Activated naive CD4-positive, alpha-beta T cell treated with anti-CD3 and anti-CD28 coated beads, Interleukin-2, amount 10 ng/mL, durations not matched to agents 7 days and 5 days (primary cell): ENCODE measurements at regions not wholly inside any gene's neighbourhood (a gene's known extent, or its start where the extent isn't known, plus 50 kb on each side); places are given as distances from the start of the nearest gene placed in this dataset.
"Not testable (repeated sequence)": the region's sequence is repeated elsewhere in the genome, so short reads cannot be mapped to it uniquely, and the experiment has no call there.

Experiments used
- CTCF ChIA-PET: fragments of 350-600 bp; sonication (Branson Sonifier 250); formaldehyde crosslinking; loops from one replicate; lab custom pipeline; 2021; ENCODE audit warnings: antibody characterized with exemption; lab: Charles Lee
- DNase-seq: peaks from one replicate; pipeline ENCODE4 v3.0.0-alpha.2; 2020
- H3K27ac Mint-ChIP-seq: one replicate; pipeline ENCODE4 v1.8.0; 2021; ENCODE audit warnings: mild to moderate bottlenecking, moderate library complexity, mixed read lengths
- H3K27me3 Mint-ChIP-seq: one replicate; pipeline ENCODE4 v1.8.0; 2021; ENCODE audit warnings: mild to moderate bottlenecking, mixed read lengths
- H3K36me3 Mint-ChIP-seq: one replicate; pipeline ENCODE4 v1.8.0; 2021; ENCODE audit warnings: mixed read lengths
- H3K4me1 Mint-ChIP-seq: one replicate; pipeline ENCODE4 v1.8.0; 2021; ENCODE audit warnings: mixed read lengths
- H3K4me3 Mint-ChIP-seq: one replicate; pipeline ENCODE4 v1.8.0; 2021; ENCODE audit warnings: mild to moderate bottlenecking, moderate library complexity, mixed read lengths
- H3K9me3 Mint-ChIP-seq: one replicate; pipeline ENCODE4 v1.8.0; 2021; ENCODE audit warnings: mixed read lengths

DNA sequence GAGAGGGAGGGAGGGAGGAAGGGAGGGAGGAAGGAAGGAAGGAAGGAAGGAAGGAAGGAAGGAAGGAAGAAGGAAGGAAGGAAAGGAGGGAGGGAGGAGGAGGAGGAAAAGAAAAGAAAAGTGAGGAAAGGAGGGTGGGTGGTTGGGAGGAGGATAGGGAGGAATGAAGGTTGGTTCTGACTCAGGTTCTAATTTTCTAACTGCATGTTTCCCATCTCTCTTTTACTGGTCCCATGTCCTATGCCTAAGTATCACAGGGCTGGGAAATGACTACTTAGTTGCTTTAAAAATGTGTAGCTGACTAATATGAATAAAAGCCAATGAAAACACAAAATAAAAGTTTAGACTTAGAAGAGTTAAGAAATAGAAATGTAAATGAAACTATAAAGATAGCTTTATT, 890.9 kb upstream of the POT1 start:
- CTCF ChIA-PET: no interaction called here
- no peak overlapping the region for H3K4me3 Mint-ChIP-seq
- H3K4me1 Mint-ChIP-seq: no peaks in the 10 kb centered on the region
- no peaks in the 10 kb centered on the region for H3K27me3 Mint-ChIP-seq
- no peak overlapping the region for H3K27ac Mint-ChIP-seq
- no peaks in the 10 kb centered on the region for H3K36me3 Mint-ChIP-seq
- DNase-seq: no peak
- peaks cover 3% of the 10 kb centered on the region for H3K9me3 Mint-ChIP-seq

DNA sequence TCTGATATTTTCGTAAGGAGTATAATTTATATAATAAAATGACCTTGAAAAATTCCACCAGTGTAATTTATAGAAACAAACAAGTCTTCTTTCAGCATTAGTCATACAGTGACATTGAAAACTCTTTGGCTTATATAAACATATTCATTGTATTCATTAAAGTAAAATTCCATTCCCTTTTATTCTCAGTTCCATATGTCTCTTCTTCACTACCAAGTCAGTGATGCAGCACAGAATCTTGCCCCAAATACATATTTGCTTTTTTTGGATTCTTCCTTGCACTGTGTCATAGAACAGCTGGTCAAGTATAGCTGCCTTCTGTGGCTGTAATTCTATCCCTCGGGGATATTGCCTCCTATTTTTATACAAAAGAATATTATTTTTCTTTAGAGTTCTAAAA, 884.5 kb upstream of the POT1 start:
- H3K27ac Mint-ChIP-seq: no peak overlapping the region
- H3K4me1 Mint-ChIP-seq: no peaks in the 10 kb centered on the region
- peaks cover 3% of the 10 kb centered on the region for H3K9me3 Mint-ChIP-seq
- CTCF ChIA-PET: no interaction called here
- H3K27me3 Mint-ChIP-seq: no peaks in the 10 kb centered on the region
- no peak overlapping the region for H3K4me3 Mint-ChIP-seq
- no peaks in the 10 kb centered on the region for H3K36me3 Mint-ChIP-seq
- DNase-seq: no peak

DNA sequence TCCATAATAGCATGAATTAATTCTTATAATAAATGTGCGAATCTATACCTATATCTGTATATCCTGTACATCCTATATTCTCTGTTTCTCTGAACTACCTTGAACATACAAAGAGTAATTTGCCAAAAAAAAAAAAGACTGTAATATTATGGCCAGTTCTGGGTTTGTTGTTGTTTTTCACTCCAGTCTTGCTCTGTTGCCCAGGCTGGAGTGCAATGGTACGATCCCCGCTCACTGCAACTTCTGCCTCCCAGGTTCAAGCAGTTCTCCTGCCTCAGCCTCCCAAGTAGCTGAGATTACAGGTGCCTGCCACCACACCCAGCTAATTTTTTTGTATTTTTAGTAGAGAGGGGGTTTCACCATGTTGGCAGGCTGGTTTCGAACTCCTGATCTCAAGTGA, 876.9 kb upstream of the POT1 start:
- H3K4me3 Mint-ChIP-seq, H3K36me3 Mint-ChIP-seq, H3K4me1 Mint-ChIP-seq, H3K27ac Mint-ChIP-seq, DNase-seq, CTCF ChIA-PET, H3K27me3 Mint-ChIP-seq: not testable (repeated sequence)
- peaks cover 14% of the 10 kb centered on the region for H3K9me3 Mint-ChIP-seq

DNA sequence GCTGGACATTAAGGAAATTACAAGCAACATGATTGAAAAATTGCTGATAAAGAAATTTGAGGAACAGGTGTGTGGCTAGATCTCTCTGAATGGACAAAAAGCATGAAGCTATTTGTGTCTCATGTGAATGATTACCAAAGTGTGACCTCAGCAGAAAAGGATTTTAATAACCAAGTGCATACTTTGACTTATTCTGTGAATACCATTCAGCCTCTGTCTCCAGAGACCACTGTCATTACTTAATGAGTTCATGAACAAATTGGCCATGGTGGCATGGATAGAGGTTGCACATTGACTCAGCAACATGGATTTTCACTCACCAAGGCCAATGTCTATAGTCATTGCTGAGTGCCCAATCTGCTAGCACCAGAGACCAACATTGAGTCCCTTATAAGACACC, 874.6 kb upstream of the POT1 start:
- Mint-ChIP-seq H3K4me1 (no peaks in the 10 kb centered on the region), H3K9me3 (peaks cover 22% of the 10 kb centered on the region), H3K27ac (no peak overlapping the region), H3K36me3 (no peaks in the 10 kb centered on the region), H3K27me3 (no peaks in the 10 kb centered on the region), H3K4me3 (no peak overlapping the region)
- CTCF ChIA-PET: no interaction called here
- DNase-seq: no peak

DNA sequence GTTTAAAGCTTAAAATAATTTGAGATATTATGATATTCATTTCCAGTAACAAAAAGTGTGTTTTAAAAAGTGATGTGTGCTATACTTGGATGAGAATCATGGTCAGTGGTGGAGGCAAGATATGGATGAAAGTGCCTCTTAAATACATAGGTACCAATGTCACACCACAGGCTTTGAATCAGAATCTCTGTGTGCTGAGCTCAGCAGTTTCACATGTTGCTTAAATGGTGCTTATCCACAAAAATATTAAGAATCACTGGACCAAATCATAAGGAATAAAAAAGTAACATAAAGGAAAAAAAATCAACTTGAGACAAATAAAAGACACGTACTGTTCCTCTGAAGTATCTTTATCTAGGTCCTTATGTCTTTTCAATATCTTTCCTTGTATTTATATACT, 850.5 kb upstream of the POT1 start:
- CTCF ChIA-PET: no interaction called here
- Mint-ChIP-seq H3K27me3 (no peaks in the 10 kb centered on the region), H3K4me3 (no peak overlapping the region), H3K9me3 (peaks cover 11% of the 10 kb centered on the region), H3K4me1 (no peaks in the 10 kb centered on the region), H3K27ac (no peak overlapping the region), H3K36me3 (no peaks in the 10 kb centered on the region)
- no peak for DNase-seq

DNA sequence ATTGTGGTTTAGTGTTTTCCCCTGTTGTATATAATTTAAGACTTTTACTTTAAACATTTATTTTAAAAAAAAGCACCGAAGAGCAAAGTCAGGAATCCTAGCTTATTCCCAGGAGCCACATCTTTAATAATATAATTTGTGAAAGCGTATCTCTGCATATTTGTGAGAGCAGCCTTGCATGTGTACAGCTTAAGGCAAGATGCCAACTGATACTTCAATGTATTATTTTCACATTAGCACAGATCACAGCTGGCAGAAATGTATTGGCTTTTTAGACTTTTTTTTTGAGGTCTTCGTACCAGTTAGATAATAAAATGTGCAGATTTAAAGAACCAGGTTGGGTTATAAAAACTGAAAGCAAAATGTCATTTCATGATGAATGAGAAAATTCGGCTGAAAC, 845.7 kb upstream of the POT1 start:
- H3K4me1 Mint-ChIP-seq: no peaks in the 10 kb centered on the region
- H3K4me3 Mint-ChIP-seq: no peak overlapping the region
- H3K36me3 Mint-ChIP-seq: no peaks in the 10 kb centered on the region
- no peak for DNase-seq
- peaks cover 9% of the 10 kb centered on the region for H3K9me3 Mint-ChIP-seq
- CTCF ChIA-PET: no interaction called here
- H3K27ac Mint-ChIP-seq: no peak overlapping the region
- H3K27me3 Mint-ChIP-seq: no peaks in the 10 kb centered on the region

DNA sequence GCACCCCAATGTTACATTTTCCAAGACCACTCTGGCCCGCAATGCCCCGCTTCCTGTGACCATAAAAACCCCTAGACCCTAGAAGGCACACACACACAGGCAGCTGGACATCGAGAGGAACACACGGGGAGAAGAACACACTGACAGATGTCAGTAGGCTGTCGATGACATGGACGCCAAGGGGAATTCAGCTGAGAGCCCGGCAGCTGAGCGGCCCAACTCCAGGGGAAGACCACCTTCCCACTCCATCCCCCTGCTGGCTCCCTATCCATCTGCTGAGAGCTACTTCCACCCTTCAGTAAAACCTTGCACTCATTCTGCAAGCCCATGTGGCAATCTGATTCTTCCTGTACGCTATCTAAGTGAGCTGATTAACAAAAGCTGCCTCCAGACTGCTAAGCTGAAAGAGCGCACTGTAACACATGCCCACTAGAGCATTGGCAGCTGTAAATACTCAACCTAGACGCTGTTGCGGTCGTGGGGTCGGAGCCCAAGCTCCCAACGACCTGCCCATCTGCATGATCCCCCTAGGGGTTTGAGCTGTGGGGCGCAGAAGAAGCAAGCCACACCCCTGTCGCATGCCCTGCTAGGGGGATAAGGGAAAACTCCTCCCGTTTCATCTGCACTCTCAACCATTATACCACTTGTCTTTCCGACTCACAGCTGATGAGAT, 843.6 kb upstream of the POT1 start:
- no peak for DNase-seq
- Mint-ChIP-seq H3K9me3 (peaks cover 12% of the 10 kb centered on the region), H3K27me3 (no peaks in the 10 kb centered on the region), H3K27ac (no peak overlapping the region), H3K4me1 (no peaks in the 10 kb centered on the region), H3K36me3 (no peaks in the 10 kb centered on the region), H3K4me3 (no peak overlapping the region)
- CTCF ChIA-PET: no interaction called here

DNA sequence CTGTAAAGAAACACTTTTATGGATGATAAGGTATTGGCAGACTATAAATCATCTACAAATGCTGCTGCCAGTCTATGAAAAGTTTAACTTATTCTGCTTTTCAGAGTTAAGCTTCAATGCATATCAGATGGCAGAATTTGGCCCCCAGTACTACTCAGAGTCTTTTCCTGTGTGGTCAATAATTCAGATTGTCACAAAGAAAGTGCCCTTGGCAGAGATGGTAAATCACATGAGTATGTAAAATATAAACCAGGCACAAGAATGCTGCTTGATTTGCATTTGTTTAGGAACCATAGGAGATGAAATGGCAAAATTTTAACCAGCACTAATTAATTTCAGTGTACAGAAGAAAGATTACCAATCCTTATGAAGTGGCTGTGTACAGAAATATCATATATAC, 818.3 kb upstream of the POT1 start:
- H3K4me3 Mint-ChIP-seq: no peak overlapping the region

DNA sequence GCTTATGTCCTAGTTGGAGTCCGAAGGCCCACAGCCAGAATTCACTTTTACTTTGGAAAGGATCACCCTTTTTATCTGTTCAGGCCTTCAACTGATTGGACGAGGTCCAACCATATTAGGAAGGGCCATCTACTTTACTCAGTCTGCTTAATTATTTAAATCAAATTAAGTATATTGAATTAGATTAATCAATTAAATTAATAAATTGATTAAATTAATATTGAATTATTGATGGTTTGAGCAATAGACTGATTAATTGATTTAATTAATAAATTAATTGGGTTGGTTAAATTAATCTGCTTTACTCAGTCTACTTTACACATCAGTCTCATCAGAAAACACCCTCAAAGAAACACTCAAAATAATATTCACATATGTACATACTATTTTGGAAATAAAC, 816.9 kb upstream of the POT1 start:
- Mint-ChIP-seq H3K27ac (no peak overlapping the region), H3K9me3 (peaks cover 3% of the 10 kb centered on the region), H3K4me3 (no peak overlapping the region), H3K27me3 (no peaks in the 10 kb centered on the region), H3K36me3 (no peaks in the 10 kb centered on the region), H3K4me1 (no peaks in the 10 kb centered on the region)
- DNase-seq: no peak
- CTCF ChIA-PET: no interaction called here

More for the DNA sequence above, 818.3 kb upstream of the POT1 start:
- no peak for DNase-seq
- Mint-ChIP-seq H3K27me3 (no peaks in the 10 kb centered on the region), H3K36me3 (no peaks in the 10 kb centered on the region), H3K4me1 (no peaks in the 10 kb centered on the region), H3K9me3 (peaks cover 2% of the 10 kb centered on the region), H3K27ac (no peak overlapping the region)
- CTCF ChIA-PET: no interaction called here

DNA sequence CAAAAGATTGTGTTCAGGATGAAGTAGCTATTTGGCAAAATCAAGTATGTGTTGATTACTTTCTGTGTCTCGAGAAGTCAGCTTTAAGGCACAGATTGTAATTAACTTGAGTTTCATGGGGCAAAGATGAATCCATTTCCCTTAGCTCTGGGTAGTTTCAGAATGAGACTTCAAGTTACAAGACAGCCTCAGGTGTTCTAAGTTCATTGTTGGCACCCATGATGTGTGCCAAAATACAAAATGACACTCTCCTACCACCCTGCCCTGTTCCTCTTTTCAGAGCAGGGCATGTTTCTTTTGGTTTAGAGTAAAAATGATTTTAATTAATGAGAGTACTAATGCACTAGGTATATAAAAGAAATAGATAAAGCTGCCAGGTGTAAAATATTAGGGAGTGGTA, 797.6 kb upstream of the POT1 start:
- CTCF ChIA-PET: no interaction called here
- Mint-ChIP-seq H3K36me3 (no peaks in the 10 kb centered on the region), H3K9me3 (peaks cover 2% of the 10 kb centered on the region), H3K4me3 (no peak overlapping the region), H3K27me3 (no peaks in the 10 kb centered on the region), H3K4me1 (no peaks in the 10 kb centered on the region), H3K27ac (no peak overlapping the region)
- DNase-seq: no peak

DNA sequence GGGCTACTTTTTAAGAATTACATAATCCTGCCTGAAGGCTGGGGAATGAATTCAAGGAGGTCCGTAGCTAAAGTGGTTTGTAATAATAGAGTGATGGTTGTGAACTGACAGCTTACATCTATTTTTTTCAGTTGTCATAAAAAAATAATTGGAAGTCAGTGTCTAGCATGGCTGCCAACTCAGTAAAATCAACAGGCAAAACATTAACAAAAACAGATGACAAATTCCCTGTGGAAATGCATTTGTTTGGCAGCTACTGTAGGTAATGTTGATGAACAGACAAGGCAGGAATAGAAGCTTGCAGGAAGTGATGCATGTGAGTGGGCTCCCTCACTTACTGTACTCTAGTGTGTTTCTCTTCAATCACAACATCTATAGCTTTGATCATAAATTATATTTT, 766.0 kb upstream of the POT1 start:
- no peaks in the 10 kb centered on the region for H3K9me3 Mint-ChIP-seq
- H3K27ac Mint-ChIP-seq: no peak overlapping the region
- CTCF ChIA-PET: no interaction called here

DNA sequence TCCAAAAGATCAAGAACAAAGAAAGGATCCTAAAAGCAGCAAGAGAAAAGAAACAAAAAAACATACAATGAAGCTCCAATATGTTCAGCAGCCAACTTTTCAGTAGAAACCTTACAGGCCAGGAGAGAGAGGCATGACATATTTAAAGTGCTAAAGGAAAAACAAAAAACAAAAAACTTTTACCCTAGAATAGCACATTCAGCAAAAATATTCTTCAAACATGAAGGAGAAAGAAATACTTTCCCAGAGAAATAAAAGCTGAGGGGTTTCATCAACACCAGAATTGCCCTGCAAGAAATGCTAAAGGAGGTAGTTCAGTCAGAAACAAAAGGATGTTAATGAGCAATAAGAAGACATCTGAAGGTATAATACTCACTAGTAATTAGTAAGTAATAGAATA, 753.5 kb upstream of the POT1 start:
- H3K27ac Mint-ChIP-seq: no peak overlapping the region
- peaks cover 5% of the 10 kb centered on the region for H3K9me3 Mint-ChIP-seq
- H3K4me3 Mint-ChIP-seq: no peak overlapping the region
- no peak for DNase-seq
- H3K27me3 Mint-ChIP-seq: no peaks in the 10 kb centered on the region
- CTCF ChIA-PET: no interaction called here
- H3K4me1 Mint-ChIP-seq: no peaks in the 10 kb centered on the region
- no peaks in the 10 kb centered on the region for H3K36me3 Mint-ChIP-seq

More for the DNA sequence above, 766.0 kb upstream of the POT1 start:
- H3K4me3 Mint-ChIP-seq: no peak overlapping the region
- no peak for DNase-seq
- H3K27me3 Mint-ChIP-seq: no peaks in the 10 kb centered on the region
- no peaks in the 10 kb centered on the region for H3K36me3 Mint-ChIP-seq
- no peaks in the 10 kb centered on the region for H3K4me1 Mint-ChIP-seq

DNA sequence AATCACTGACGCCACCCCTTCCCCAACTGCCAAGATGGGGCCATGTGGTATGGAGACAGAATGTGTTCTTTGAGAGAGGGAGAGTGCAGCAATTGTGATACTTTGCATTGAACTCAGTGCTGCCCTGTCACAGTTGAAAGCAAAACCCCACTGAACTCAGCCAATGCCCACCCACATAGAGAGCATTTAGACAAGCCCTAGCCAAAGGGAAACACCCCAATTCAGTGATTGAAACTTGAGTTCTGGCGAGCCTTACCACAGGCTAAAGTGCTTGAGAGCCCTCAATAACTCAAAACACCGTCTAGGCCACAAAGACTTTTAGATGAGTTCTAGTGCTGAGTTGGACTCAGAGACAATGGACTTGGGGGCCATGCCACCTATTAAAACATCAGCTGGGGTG, 751.9 kb upstream of the POT1 start:
- no peak overlapping the region for H3K27ac Mint-ChIP-seq
- H3K27me3 Mint-ChIP-seq: no peaks in the 10 kb centered on the region
- no peaks in the 10 kb centered on the region for H3K36me3 Mint-ChIP-seq
- CTCF ChIA-PET: no interaction called here
- H3K9me3 Mint-ChIP-seq: peaks cover 5% of the 10 kb centered on the region
- H3K4me3 Mint-ChIP-seq: no peak overlapping the region
- no peaks in the 10 kb centered on the region for H3K4me1 Mint-ChIP-seq
- no peak for DNase-seq

DNA sequence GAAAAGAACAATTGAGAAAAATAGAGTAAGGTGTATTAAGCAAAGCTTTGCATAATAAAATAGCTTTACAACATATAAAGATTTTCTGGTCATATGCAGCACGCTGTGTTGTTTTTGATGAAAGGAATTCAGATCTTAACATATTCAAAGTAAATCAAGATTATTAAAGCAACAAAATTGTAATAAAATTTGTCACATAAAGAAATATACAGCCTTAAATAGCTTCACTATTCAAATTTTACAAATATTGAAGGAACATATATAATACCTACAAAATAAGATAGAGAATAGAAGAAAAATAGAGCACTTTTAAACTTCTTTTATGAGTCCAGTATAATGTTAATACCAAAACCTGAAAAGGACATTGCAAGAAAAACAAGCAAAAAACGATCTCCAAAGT, 749.1 kb upstream of the POT1 start:
- DNase-seq: no peak
- CTCF ChIA-PET: no interaction called here
- H3K27ac Mint-ChIP-seq: no peak overlapping the region
- H3K4me1 Mint-ChIP-seq: no peaks in the 10 kb centered on the region
- peaks cover 5% of the 10 kb centered on the region for H3K9me3 Mint-ChIP-seq
- H3K36me3 Mint-ChIP-seq: no peaks in the 10 kb centered on the region
- H3K4me3 Mint-ChIP-seq: no peak overlapping the region
- H3K27me3 Mint-ChIP-seq: no peaks in the 10 kb centered on the region

DNA sequence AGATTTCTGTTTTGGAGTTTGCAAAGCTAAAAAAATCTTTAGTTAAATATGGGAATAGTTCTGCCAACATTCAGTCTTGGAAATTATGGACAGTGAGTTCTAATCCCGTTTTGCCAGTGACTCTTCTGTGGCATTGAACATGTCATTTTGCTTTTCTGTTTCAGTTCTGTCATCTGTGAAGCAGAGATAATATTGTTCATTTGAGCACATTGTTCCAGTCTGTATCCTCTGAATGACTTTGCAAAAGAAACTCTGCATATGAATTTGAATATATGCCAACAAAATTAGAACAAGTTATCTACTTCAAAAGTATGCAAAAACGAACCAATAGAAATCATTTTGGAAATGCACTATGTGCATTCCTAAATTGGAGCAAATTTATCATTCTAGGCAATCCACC, 746.0 kb upstream of the POT1 start:
- CTCF ChIA-PET: no interaction called here
- DNase-seq: no peak
- Mint-ChIP-seq H3K4me1 (no peaks in the 10 kb centered on the region), H3K27me3 (no peaks in the 10 kb centered on the region), H3K27ac (no peak overlapping the region), H3K9me3 (no peaks in the 10 kb centered on the region), H3K36me3 (no peaks in the 10 kb centered on the region), H3K4me3 (no peak overlapping the region)

DNA sequence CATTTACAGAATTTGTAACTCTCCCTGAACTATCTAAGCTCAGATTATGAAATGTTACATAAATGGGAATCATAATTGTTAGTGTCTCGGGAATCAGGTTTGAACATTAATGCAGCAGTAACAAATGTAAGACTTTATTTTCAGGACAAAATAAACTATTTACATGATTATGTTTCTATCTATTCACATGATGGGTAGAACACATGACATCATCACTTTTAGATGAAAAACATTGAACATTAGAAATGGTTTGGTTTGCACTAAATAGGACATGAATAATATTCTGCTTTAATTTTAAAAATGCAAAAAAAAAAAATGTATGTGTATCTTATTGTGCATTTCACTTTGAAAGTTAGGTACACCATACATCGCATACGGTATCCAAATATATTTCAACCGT, 745.5 kb upstream of the POT1 start:
- no peak overlapping the region for H3K27ac Mint-ChIP-seq
- CTCF ChIA-PET: no interaction called here
- H3K36me3 Mint-ChIP-seq: no peaks in the 10 kb centered on the region
- H3K4me3 Mint-ChIP-seq: no peak overlapping the region
- no peaks in the 10 kb centered on the region for H3K27me3 Mint-ChIP-seq
- H3K9me3 Mint-ChIP-seq: no peaks in the 10 kb centered on the region
- DNase-seq: no peak
- no peaks in the 10 kb centered on the region for H3K4me1 Mint-ChIP-seq
